CD4-positive, alpha-beta T cell treated with Interleukin-4 for 1 hour (primary cell): ENCODE measurements at regions not wholly inside any gene's neighbourhood (a gene's known extent, or its start where the extent isn't known, plus 50 kb on each side); places are given as distances from the start of the nearest gene placed in this dataset.
"Not testable (repeated sequence)": the region's sequence is repeated elsewhere in the genome, so short reads cannot be mapped to it uniquely, and the experiment has no call there.

Experiments used
- DNase-seq, 2 donors: peaks; one replicate each; pipeline ENCODE4 v3.0.0-alpha.2; 2020 to 2022

- DNase-seq = not testable (repeated sequence)
These were observed 706.9 kb upstream of the ZNF722 start for GRCh38 chr7:63291758-63292157.

GRCh38 chr7:63317595-63317994, 681.1 kb upstream of the ZNF722 start:
- DNase-seq = not testable (repeated sequence)

- not testable (repeated sequence) for DNase-seq
These were observed 649.8 kb upstream of the ZNF722 start for GRCh38 chr7:63348755-63349408.

- no peak for DNase-seq
These were observed 621.8 kb upstream of the ZNF722 start for GRCh38 chr7:63376873-63377272.

GRCh38 chr7:63394139-63394538, 604.5 kb upstream of the ZNF722 start:
- DNase-seq = not testable (repeated sequence)

GRCh38 chr7:63407881-63408280, 590.8 kb upstream of the ZNF722 start:
- DNase-seq = peak in 1 of 2 donors; percentile 8
